ENCODE measurements at regions not wholly inside any gene's neighbourhood (a gene's known extent, or its start where the extent isn't known, plus 50 kb on each side); places are given as distances from the start of the nearest gene placed in this dataset.

GRCh38 chr2:216765761-216766262 is 70.5 kb upstream of the IGFBP5 start:
- no peak overlapping the region for H3K27ac ChIP-seq (ENCODE audit: low read depth in 2 of 2, low read length in 1 of 2)
- H3F3A ChIP-seq (replicated peaks; ENCODE audit: insufficient read depth) = no peaks in the 10 kb centered on the region
- no peaks in the 10 kb centered on the region for H3K9me3 ChIP-seq
- no peak overlapping the region for H3K9ac ChIP-seq
- no peaks in the 10 kb centered on the region for H3K27me3 ChIP-seq (ENCODE audit: insufficient read depth)
- peak; percentile 50 for DNase-seq
- H3K36me3 ChIP-seq (replicated peaks in 1 of 2; ENCODE audit: control insufficient read depth in 1 of 2, insufficient read depth in 2 of 2, low read length in 1 of 2) = no peaks in the 10 kb centered on the region
- POLR2A ChIA-PET = no interaction called here
- no peaks in the 10 kb centered on the region for H3K79me2 ChIP-seq (ENCODE audit: insufficient read depth)
- no peak overlapping the region for H3K4me3 ChIP-seq (ENCODE audit: low read depth in 2 of 2, low read length in 1 of 2)
- H4K20me1 ChIP-seq (ENCODE audit: insufficient read depth) = no peaks in the 10 kb centered on the region
- peaks cover 0 to 6% of the 10 kb centered on the region in 2 experiments; a peak in 1 of 4 replicates for H3K4me1 ChIP-seq (ENCODE audit: control insufficient read depth in 1 of 2, insufficient read depth in 2 of 2, low read depth in 1 of 2, low read length in 1 of 2)
- no peak for TF ChIP-seq NFIC (IDR thresholded peaks at IDR 0.05; ENCODE audit: borderline replicate concordance)
- no peak for TF ChIP-seq EZH2phosphoT487 (IDR thresholded peaks at IDR 0.05; ENCODE audit: borderline replicate concordance, low read depth)
- no peak for TF ChIP-seq SIN3A (IDR thresholded peaks at IDR 0.05; ENCODE audit: borderline replicate concordance, low read depth, low read length)
- TF ChIP-seq TEAD4 (IDR thresholded peaks at IDR 0.05; ENCODE audit: borderline replicate concordance, insufficient read depth) = no peak
- no peak for TF ChIP-seq JUND (IDR thresholded peaks at IDR 0.05)
- no peak for TF ChIP-seq CHD2 (IDR thresholded peaks at IDR 0.05; ENCODE audit: low read length, partially characterized antibody)
- TF ChIP-seq, protein P1, sequence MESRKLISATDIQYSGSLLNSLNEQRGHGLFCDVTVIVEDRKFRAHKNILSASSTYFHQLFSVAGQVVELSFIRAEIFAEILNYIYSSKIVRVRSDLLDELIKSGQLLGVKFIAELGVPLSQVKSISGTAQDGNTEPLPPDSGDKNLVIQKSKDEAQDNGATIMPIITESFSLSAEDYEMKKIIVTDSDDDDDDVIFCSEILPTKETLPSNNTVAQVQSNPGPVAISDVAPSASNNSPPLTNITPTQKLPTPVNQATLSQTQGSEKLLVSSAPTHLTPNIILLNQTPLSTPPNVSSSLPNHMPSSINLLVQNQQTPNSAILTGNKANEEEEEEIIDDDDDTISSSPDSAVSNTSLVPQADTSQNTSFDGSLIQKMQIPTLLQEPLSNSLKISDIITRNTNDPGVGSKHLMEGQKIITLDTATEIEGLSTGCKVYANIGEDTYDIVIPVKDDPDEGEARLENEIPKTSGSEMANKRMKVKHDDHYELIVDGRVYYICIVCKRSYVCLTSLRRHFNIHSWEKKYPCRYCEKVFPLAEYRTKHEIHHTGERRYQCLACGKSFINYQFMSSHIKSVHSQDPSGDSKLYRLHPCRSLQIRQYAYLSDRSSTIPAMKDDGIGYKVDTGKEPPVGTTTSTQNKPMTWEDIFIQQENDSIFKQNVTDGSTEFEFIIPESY (IDR thresholded peaks at IDR 0.05; ENCODE audit: borderline replicate concordance, low read depth) = no peak
- TF ChIP-seq GATA2 (CRISPR knock-in tag; IDR thresholded peaks at IDR 0.05) = no peak
- TF ChIP-seq FOXJ3 (CRISPR knock-in tag; IDR thresholded peaks at IDR 0.05) = no peak
- TF ChIP-seq YY1 (IDR thresholded peaks at IDR 0.05; ENCODE audit: low read depth) = no peak
- H3K9me2 ChIP-seq = no peaks in the 10 kb centered on the region
- WGBS (ENCODE audit: low lambda C conversion rate) = 65% methylated on average over 11 of the region's 11 CpGs
- no peak overlapping the region for H2AFZ ChIP-seq (ENCODE audit: low read depth)
- H3K4me2 ChIP-seq = no peak overlapping the region
- CTCF ChIA-PET = interaction anchor here (1.0 to 1.2 kb wide), 2 partner anchors 9 to 27 kb away, joined by 3 to 4 read pairs; no protein-coding TSS in a partner anchor

DNA sequence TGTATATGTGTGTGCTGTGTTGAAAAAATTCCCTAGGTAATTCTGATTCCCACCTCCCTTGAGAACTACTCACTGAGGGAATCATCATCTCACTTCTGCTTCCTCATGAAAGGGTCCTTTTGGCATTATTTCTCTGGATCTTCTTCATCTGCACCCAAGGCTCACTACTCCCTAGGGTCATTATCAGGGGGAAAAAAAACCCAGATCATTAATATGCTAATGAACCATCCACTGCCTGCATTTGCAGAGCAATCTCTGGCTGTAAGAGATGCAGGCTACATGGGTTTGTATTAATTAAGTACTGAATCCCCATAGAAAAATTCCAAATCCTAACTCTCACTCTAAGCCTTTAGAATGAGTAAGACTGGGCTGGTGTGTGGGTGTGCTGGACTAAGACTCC is 68.0 kb upstream of the IGFBP5 start:
- Histone ChIP-seq H4K20me1 (ENCODE audit: insufficient read depth) (no peaks in the 10 kb centered on the region), H3K4me2 (no peak overlapping the region), H3K9me3 (no peaks in the 10 kb centered on the region), H3K4me1 (ENCODE audit: control insufficient read depth in 1 of 2, insufficient read depth in 2 of 2, low read depth in 1 of 2, low read length in 1 of 2) (peaks cover 0 to 8% of the 10 kb centered on the region in 2 experiments; a peak in 1 of 4 replicates), H3K9me2 (no peaks in the 10 kb centered on the region), H3K79me2 (ENCODE audit: insufficient read depth) (no peaks in the 10 kb centered on the region), H3F3A (replicated peaks; ENCODE audit: insufficient read depth) (no peaks in the 10 kb centered on the region), H2AFZ (ENCODE audit: low read depth) (no peak overlapping the region), H3K27me3 (ENCODE audit: insufficient read depth) (no peaks in the 10 kb centered on the region), H3K36me3 (replicated peaks in 1 of 2; ENCODE audit: control insufficient read depth in 1 of 2, insufficient read depth in 2 of 2, low read length in 1 of 2) (no peaks in the 10 kb centered on the region), H3K4me3 (ENCODE audit: low read depth in 2 of 2, low read length in 1 of 2) (no peak overlapping the region), H3K9ac (no peak overlapping the region), H3K27ac (ENCODE audit: low read depth in 2 of 2, low read length in 1 of 2) (no peak overlapping the region)
- ChIA-PET POLR2A (no interaction called here), CTCF (no interaction called here)
- no peak for DNase-seq
- TF ChIP-seq MAX (IDR thresholded peaks at IDR 0.05; ENCODE audit: low read depth) (no peak), MXI1 (IDR thresholded peaks at IDR 0.05; ENCODE audit: low read depth, low read length) (no peak), NRF1 (IDR thresholded peaks at IDR 0.05; ENCODE audit: low read depth, low read length) (no peak), RCOR1 (IDR thresholded peaks at IDR 0.05; ENCODE audit: low read length) (no peak), JUND (IDR thresholded peaks at IDR 0.05) (no peak), MEF2A (IDR thresholded peaks at IDR 0.05; ENCODE audit: borderline replicate concordance, low read depth) (no peak), CTCF (IDR thresholded peaks at IDR 0.05) (no peak), RXRA (IDR thresholded peaks at IDR 0.05; ENCODE audit: borderline replicate concordance, low read depth) (no peak), CHD2 (IDR thresholded peaks at IDR 0.05; ENCODE audit: low read length, partially characterized antibody) (no peak), EP300 (IDR thresholded peaks at IDR 0.05; ENCODE audit: borderline replicate concordance in 1 of 2, low read depth in 1 of 2, low read length in 1 of 2) (no peak)
- TF ChIP-seq, protein P2, sequence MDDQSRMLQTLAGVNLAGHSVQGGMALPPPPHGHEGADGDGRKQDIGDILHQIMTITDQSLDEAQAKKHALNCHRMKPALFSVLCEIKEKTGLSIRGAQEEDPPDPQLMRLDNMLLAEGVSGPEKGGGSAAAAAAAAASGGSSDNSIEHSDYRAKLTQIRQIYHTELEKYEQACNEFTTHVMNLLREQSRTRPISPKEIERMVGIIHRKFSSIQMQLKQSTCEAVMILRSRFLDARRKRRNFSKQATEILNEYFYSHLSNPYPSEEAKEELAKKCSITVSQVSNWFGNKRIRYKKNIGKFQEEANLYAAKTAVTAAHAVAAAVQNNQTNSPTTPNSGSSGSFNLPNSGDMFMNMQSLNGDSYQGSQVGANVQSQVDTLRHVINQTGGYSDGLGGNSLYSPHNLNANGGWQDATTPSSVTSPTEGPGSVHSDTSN (IDR thresholded peaks at IDR 0.05) = no peak
- TF ChIP-seq, protein P3, sequence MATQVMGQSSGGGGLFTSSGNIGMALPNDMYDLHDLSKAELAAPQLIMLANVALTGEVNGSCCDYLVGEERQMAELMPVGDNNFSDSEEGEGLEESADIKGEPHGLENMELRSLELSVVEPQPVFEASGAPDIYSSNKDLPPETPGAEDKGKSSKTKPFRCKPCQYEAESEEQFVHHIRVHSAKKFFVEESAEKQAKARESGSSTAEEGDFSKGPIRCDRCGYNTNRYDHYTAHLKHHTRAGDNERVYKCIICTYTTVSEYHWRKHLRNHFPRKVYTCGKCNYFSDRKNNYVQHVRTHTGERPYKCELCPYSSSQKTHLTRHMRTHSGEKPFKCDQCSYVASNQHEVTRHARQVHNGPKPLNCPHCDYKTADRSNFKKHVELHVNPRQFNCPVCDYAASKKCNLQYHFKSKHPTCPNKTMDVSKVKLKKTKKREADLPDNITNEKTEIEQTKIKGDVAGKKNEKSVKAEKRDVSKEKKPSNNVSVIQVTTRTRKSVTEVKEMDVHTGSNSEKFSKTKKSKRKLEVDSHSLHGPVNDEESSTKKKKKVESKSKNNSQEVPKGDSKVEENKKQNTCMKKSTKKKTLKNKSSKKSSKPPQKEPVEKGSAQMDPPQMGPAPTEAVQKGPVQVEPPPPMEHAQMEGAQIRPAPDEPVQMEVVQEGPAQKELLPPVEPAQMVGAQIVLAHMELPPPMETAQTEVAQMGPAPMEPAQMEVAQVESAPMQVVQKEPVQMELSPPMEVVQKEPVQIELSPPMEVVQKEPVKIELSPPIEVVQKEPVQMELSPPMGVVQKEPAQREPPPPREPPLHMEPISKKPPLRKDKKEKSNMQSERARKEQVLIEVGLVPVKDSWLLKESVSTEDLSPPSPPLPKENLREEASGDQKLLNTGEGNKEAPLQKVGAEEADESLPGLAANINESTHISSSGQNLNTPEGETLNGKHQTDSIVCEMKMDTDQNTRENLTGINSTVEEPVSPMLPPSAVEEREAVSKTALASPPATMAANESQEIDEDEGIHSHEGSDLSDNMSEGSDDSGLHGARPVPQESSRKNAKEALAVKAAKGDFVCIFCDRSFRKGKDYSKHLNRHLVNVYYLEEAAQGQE (IDR thresholded peaks at IDR 0.05; ENCODE audit: low read depth, low read length) = no peak
